ENCODE measurements at regions not wholly inside any gene's neighbourhood (a gene's known extent, or its start where the extent isn't known, plus 50 kb on each side); places are given as distances from the start of the nearest gene placed in this dataset.
"Not testable (repeated sequence)": the region's sequence is repeated elsewhere in the genome, so short reads cannot be mapped to it uniquely, and the experiment has no call there.

DNA sequence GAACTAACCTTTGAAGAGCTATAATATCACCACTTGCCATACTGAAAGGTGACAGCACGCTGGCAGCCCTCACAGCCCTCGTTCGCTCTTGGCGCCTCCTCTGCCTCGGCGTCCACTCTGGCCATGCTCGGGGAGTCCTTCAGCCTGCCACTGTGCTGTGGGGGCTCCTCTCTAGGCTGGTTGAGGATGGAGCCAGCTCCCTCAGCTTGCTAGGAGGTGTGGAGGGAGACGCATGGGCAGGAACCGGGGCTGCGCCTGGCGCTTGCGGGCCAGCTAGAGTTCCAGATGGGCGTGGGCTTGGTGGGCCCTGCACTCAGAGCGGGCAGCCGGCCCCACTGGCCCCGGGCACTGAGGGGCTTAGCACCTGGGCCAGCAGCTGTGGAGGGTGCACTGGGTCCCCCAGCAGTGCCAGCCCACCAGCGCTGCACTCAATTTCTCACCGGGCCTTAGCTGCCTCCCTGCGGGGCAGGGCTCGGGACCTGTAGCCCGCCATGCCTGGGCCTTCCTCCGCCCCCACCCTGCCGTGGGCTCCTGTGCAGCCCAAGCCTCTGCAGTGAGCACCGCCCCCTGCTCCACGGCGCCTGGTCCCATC is 329.7 kb downstream of the LMBRD1 start:
- Histone ChIP-seq H4K20me1 (ENCODE audit: control insufficient read depth, insufficient read depth, low read depth, low read length) (no peaks in the 10 kb centered on the region), H3K4me2 (ENCODE audit: low read length) (no peak overlapping the region), H3K4me3 (ENCODE audit: low read length) (no peak overlapping the region), H3K27ac (ENCODE audit: low read depth, low read length) (no peak overlapping the region), H3K79me2 (ENCODE audit: control insufficient read depth, low read length) (no peaks in the 10 kb centered on the region), H3K9me2 (replicated peaks; ENCODE audit: control insufficient read depth, low read length) (no peaks in the 10 kb centered on the region), H3K4me1 (ENCODE audit: control insufficient read depth, low read length) (no peaks in the 10 kb centered on the region), H3K9me3 (ENCODE audit: control insufficient read depth, insufficient read depth, low read length) (no peaks in the 10 kb centered on the region), H3F3A (ENCODE audit: control insufficient read depth, insufficient read depth) (no peaks in the 10 kb centered on the region), H3K36me3 (ENCODE audit: control insufficient read depth, low read length) (no peaks in the 10 kb centered on the region), H3K27me3 (ENCODE audit: control insufficient read depth, low read length) (no peaks in the 10 kb centered on the region)
- TF ChIP-seq EZH2phosphoT487 (IDR thresholded peaks at IDR 0.05; ENCODE audit: borderline replicate concordance, low read length) (no peak), CTCF (IDR thresholded peaks at IDR 0.05; ENCODE audit: low read depth, low read length, poor library complexity, severe bottlenecking) (no peak)

- Histone ChIP-seq H3K9me2 (replicated peaks; ENCODE audit: control insufficient read depth, low read length) (no peaks in the 10 kb centered on the region), H3K9me3 (ENCODE audit: control insufficient read depth, insufficient read depth, low read length) (no peaks in the 10 kb centered on the region), H4K20me1 (ENCODE audit: control insufficient read depth, insufficient read depth, low read depth, low read length) (no peaks in the 10 kb centered on the region), H3K36me3 (ENCODE audit: control insufficient read depth, low read length) (no peaks in the 10 kb centered on the region), H3K4me3 (ENCODE audit: low read length) (no peak overlapping the region), H3K4me2 (ENCODE audit: low read length) (no peak overlapping the region), H3F3A (ENCODE audit: control insufficient read depth, insufficient read depth) (no peaks in the 10 kb centered on the region), H3K27me3 (ENCODE audit: control insufficient read depth, low read length) (no peaks in the 10 kb centered on the region), H3K4me1 (ENCODE audit: control insufficient read depth, low read length) (no peaks in the 10 kb centered on the region), H3K79me2 (ENCODE audit: control insufficient read depth, low read length) (no peaks in the 10 kb centered on the region), H3K27ac (ENCODE audit: low read depth, low read length) (no peak overlapping the region)
- TF ChIP-seq EZH2phosphoT487 (IDR thresholded peaks at IDR 0.05; ENCODE audit: borderline replicate concordance, low read length) (no peak), CTCF (IDR thresholded peaks at IDR 0.05; ENCODE audit: low read depth, low read length, poor library complexity, severe bottlenecking) (no peak)
Observed at GRCh38 chr6:69465866-69466265, 330.9 kb downstream of the LMBRD1 start.

GRCh38 chr6:69456086-69456485 is 340.7 kb downstream of the LMBRD1 start:
- no peak overlapping the region for H3K4me2 ChIP-seq (ENCODE audit: low read length)
- no peak overlapping the region for H3K27ac ChIP-seq (ENCODE audit: low read depth, low read length)
- no peaks in the 10 kb centered on the region for H3K27me3 ChIP-seq (ENCODE audit: control insufficient read depth, low read length)
- H3K9me2 ChIP-seq (replicated peaks; ENCODE audit: control insufficient read depth, low read length), result no peaks in the 10 kb centered on the region
- no peaks in the 10 kb centered on the region for H3K79me2 ChIP-seq (ENCODE audit: control insufficient read depth, low read length)
- no peaks in the 10 kb centered on the region for H4K20me1 ChIP-seq (ENCODE audit: control insufficient read depth, insufficient read depth, low read depth, low read length)
- H3K9me3 ChIP-seq (ENCODE audit: control insufficient read depth, insufficient read depth, low read length), result peaks cover 4% of the 10 kb centered on the region; the same call in 1 of the 2 replicates
- H3K4me3 ChIP-seq (ENCODE audit: low read length), result no peak overlapping the region
- H3K4me1 ChIP-seq (ENCODE audit: control insufficient read depth, low read length), result no peaks in the 10 kb centered on the region
- no peaks in the 10 kb centered on the region for H3K36me3 ChIP-seq (ENCODE audit: control insufficient read depth, low read length)
- no peak for TF ChIP-seq EZH2phosphoT487 (IDR thresholded peaks at IDR 0.05; ENCODE audit: borderline replicate concordance, low read length)
- no peak for TF ChIP-seq CTCF (IDR thresholded peaks at IDR 0.05; ENCODE audit: low read depth, low read length, poor library complexity, severe bottlenecking)
- H3F3A ChIP-seq (ENCODE audit: control insufficient read depth, insufficient read depth), result no peaks in the 10 kb centered on the region

- H3K4me2 ChIP-seq (ENCODE audit: low read length); H3K9me2 ChIP-seq (replicated peaks; ENCODE audit: control insufficient read depth, low read length); H3K27ac ChIP-seq (ENCODE audit: low read depth, low read length); H3F3A ChIP-seq (ENCODE audit: control insufficient read depth, insufficient read depth); H3K36me3 ChIP-seq (ENCODE audit: control insufficient read depth, low read length); H3K27me3 ChIP-seq (ENCODE audit: control insufficient read depth, low read length); H4K20me1 ChIP-seq (ENCODE audit: control insufficient read depth, insufficient read depth, low read depth, low read length); H3K79me2 ChIP-seq (ENCODE audit: control insufficient read depth, low read length); H3K4me1 ChIP-seq (ENCODE audit: control insufficient read depth, low read length); H3K4me3 ChIP-seq (ENCODE audit: low read length): not testable (repeated sequence)
- H3K9me3 ChIP-seq (ENCODE audit: control insufficient read depth, insufficient read depth, low read length), result peaks cover 11% of the 10 kb centered on the region; the same call in 1 of the 2 replicates
Observed at GRCh38 chr6:69454619-69455018, 342.2 kb downstream of the LMBRD1 start.

DNA sequence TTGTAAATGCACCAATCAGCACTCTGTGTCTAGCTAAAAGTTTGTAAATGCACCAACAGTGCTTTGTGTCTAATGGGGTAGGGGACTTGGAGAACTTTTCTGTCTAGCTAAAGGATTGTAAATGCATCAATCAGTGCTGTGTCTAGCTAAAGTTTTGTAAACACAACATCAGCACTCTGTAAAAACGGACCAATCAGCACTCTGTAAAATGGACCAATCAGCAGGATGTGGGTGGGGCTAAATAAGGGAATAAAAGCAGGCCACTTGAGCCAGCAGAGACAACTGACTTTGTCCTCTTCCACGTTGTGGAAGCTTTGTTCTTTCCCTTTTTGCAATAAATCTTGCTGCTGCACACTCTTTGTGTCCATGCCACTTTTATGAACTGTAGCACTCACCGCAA is 346.3 kb downstream of the LMBRD1 start:
- H3K4me3 ChIP-seq (ENCODE audit: low read length); H3F3A ChIP-seq (ENCODE audit: control insufficient read depth, insufficient read depth); H3K4me1 ChIP-seq (ENCODE audit: control insufficient read depth, low read length); H3K79me2 ChIP-seq (ENCODE audit: control insufficient read depth, low read length); H3K27ac ChIP-seq (ENCODE audit: low read depth, low read length); H3K4me2 ChIP-seq (ENCODE audit: low read length); H3K9me2 ChIP-seq (replicated peaks; ENCODE audit: control insufficient read depth, low read length); H3K27me3 ChIP-seq (ENCODE audit: control insufficient read depth, low read length); H3K36me3 ChIP-seq (ENCODE audit: control insufficient read depth, low read length); H4K20me1 ChIP-seq (ENCODE audit: control insufficient read depth, insufficient read depth, low read depth, low read length): not testable (repeated sequence)
- H3K9me3 ChIP-seq (ENCODE audit: control insufficient read depth, insufficient read depth, low read length), result peaks cover 11% of the 10 kb centered on the region; the same call in 1 of the 2 replicates
